T-cell (primary cell): ENCODE measurements at regions not wholly inside any gene's neighbourhood (a gene's known extent, or its start where the extent isn't known, plus 50 kb on each side); places are given as distances from the start of the nearest gene placed in this dataset.

Source experiments
- ATAC-seq, 4 experiments: fragments of 200-7000 bp in 3 of 4; fragments of 150-1000 bp in 1 of 4; cut with Tn5 transposase; replicated peaks in 1 of 4; 1 replicate in 3 of 4; 2 replicates in 1 of 4; pipeline ENCODE4 v1.10.0; 2021; ENCODE audit warnings: moderate library complexity in 3 of 4, mild to moderate bottlenecking in 2 of 4, moderate number of reproducible peaks in 1 of 4
- CTCF ChIA-PET, 2 donors: fragments of 300-600 bp; sonication (Branson Sonifier 250); formaldehyde crosslinking; loops; one replicate each; lab custom pipeline; 2022; ENCODE audit warnings: antibody characterized with exemption in 2 of 2; lab: Charles Lee
- POLR2A ChIA-PET, 2 donors: fragments of 300-600 bp; sonication (Branson Sonifier 250); formaldehyde crosslinking; loops; one replicate each; lab custom pipeline; 2022; ENCODE audit warnings: antibody characterized with exemption in 2 of 2; lab: Charles Lee
- DNase-seq, 35 experiments: peaks; one replicate each; pipeline versions ENCODE4 v3.0.0 to v3.0.0-alpha.2; 2013 to 2023
- H3K27ac ChIP-seq: one replicate; pipeline ENCODE4 v1.5.1; 2013; ENCODE audit warnings: low read length
- H3K27me3 ChIP-seq, 2 experiments: replicated peaks in 1 of 2; 1 replicate in 1 of 2; 2 replicates in 1 of 2; pipeline versions ENCODE4 v1.6.1 to v1.7.0; 2013; ENCODE audit warnings: low read length in 1 of 2, mixed read lengths in 1 of 2; ENCODE audit not compliant: control insufficient read depth in 2 of 2, insufficient read depth in 2 of 2; ENCODE audit errors: extremely low read depth in 1 of 2
- H3K36me3 ChIP-seq, 2 donors: 1 replicate in 1 of 2; 2 replicates in 1 of 2; pipeline versions ENCODE4 v1.6.1 to v1.7.0; 2013; ENCODE audit warnings: low read length in 1 of 2; ENCODE audit not compliant: control insufficient read depth in 2 of 2, insufficient read depth in 1 of 2; ENCODE audit errors: extremely low read depth in 1 of 2
- H3K4me1 ChIP-seq, 2 experiments: 1 replicate in 1 of 2; 2 replicates in 1 of 2; pipeline versions ENCODE4 v1.6.1 to v1.7.0; 2013; ENCODE audit warnings: low read length in 2 of 2, mixed read lengths in 1 of 2; ENCODE audit not compliant: insufficient read depth in 2 of 2, control insufficient read depth in 1 of 2; ENCODE audit errors: extremely low read depth in 1 of 2
- H3K4me3 ChIP-seq, 2 donors: 1 replicate in 1 of 2; 2 replicates in 1 of 2; pipeline versions ENCODE4 v1.5.1 to v1.7.0; 2013; ENCODE audit warnings: mild to moderate bottlenecking in 2 of 2, low read length in 1 of 2, moderate library complexity in 1 of 2; ENCODE audit not compliant: control insufficient read depth in 1 of 2; ENCODE audit errors: extremely low read depth in 1 of 2
- H3K9me3 ChIP-seq: 2 replicates; pipeline ENCODE4 v1.7.0; 2013
- H3K27ac Mint-ChIP-seq, 2 donors: one replicate each; pipeline ENCODE4 v1.8.0; 2020 to 2021; ENCODE audit warnings: mild to moderate bottlenecking in 2 of 2, mixed read lengths in 2 of 2
- H3K27me3 Mint-ChIP-seq, 2 donors: one replicate each; pipeline ENCODE4 v1.8.0; 2021 to 2022; ENCODE audit warnings: mixed read lengths in 2 of 2
- H3K36me3 Mint-ChIP-seq: one replicate; pipeline ENCODE4 v1.8.0; 2021; ENCODE audit warnings: mixed read lengths
- H3K4me1 Mint-ChIP-seq, 3 donors: one replicate each; pipeline ENCODE4 v1.8.0; 2020 to 2022; ENCODE audit warnings: mixed read lengths in 3 of 3, mild to moderate bottlenecking in 1 of 3
- H3K4me3 Mint-ChIP-seq, 3 donors: one replicate each; pipeline ENCODE4 v1.8.0; 2020 to 2022; ENCODE audit warnings: mild to moderate bottlenecking in 3 of 3, mixed read lengths in 3 of 3, moderate library complexity in 3 of 3
- H3K9me3 Mint-ChIP-seq, 3 donors: one replicate each; pipeline ENCODE4 v1.8.0; 2020 to 2022; ENCODE audit warnings: mixed read lengths in 3 of 3
- WGBS: methylation state at CpG from one replicate; pipeline ENCODE4 v1.1.5; 2013; ENCODE audit warnings: missing lambda C conversion rate; ENCODE audit not compliant: insufficient coverage; 5-methylcytosine and 5-hydroxymethylcytosine counted together

- no peak overlapping the region for H3K27ac ChIP-seq
- Mint-ChIP-seq H3K4me3 (no peak overlapping the region), H3K4me1 (peaks cover 21 to 26% (median 23%) of the 10 kb centered on the region in 3 donors), H3K27me3 (no peaks in the 10 kb centered on the region), H3K36me3 (no peaks in the 10 kb centered on the region), H3K9me3 (no peaks in the 10 kb centered on the region), H3K27ac (no peak overlapping the region)
- H3K9me3 ChIP-seq = no peaks in the 10 kb centered on the region
- peaks cover 10 to 13% of the 10 kb centered on the region in 2 experiments for H3K4me1 ChIP-seq
- WGBS = 100% methylated on average over 1 of the region's 10 CpGs
- CTCF ChIA-PET = no interaction called here
- ATAC-seq = no peak
- DNase-seq = no peak
- POLR2A ChIA-PET = no interaction called here
- no peaks in the 10 kb centered on the region for H3K27me3 ChIP-seq
- H3K36me3 ChIP-seq = no peaks in the 10 kb centered on the region
- H3K4me3 ChIP-seq = no peak overlapping the region
These were observed 83.5 kb upstream of the CPO start for GRCh38 chr2:206855585-206856433.

- peaks cover 10 to 13% of the 10 kb centered on the region in 2 experiments for H3K4me1 ChIP-seq
- POLR2A ChIA-PET = no interaction called here
- Mint-ChIP-seq H3K4me3 (no peak overlapping the region), H3K4me1 (peaks cover 21 to 26% (median 23%) of the 10 kb centered on the region in 3 donors), H3K27me3 (no peaks in the 10 kb centered on the region), H3K27ac (no peak overlapping the region), H3K36me3 (no peaks in the 10 kb centered on the region), H3K9me3 (no peaks in the 10 kb centered on the region)
- H3K36me3 ChIP-seq = no peaks in the 10 kb centered on the region
- H3K9me3 ChIP-seq = no peaks in the 10 kb centered on the region
- DNase-seq (no peak), ATAC-seq (no peak)
- no peak overlapping the region for H3K4me3 ChIP-seq
- CTCF ChIA-PET = no interaction called here
- no peak overlapping the region for H3K27ac ChIP-seq
- H3K27me3 ChIP-seq = no peaks in the 10 kb centered on the region
These were observed 82.8 kb upstream of the CPO start for GRCh38 chr2:206856513-206856912.

- Mint-ChIP-seq H3K27ac (peak overlapping the region; percentile 82 to 95), H3K27me3 (no peaks in the 10 kb centered on the region), H3K36me3 (no peaks in the 10 kb centered on the region), H3K4me1 (peaks cover 21 to 26% (median 23%) of the 10 kb centered on the region in 3 donors), H3K9me3 (no peaks in the 10 kb centered on the region), H3K4me3 (peak overlapping the region; percentile 60 to 83 (median 66))
- H3K27ac ChIP-seq = peak overlapping the region; percentile 57
- H3K9me3 ChIP-seq = no peaks in the 10 kb centered on the region
- DNase-seq (peak in 3 of 35 experiments; percentile 0 to 2 (median 0)), ATAC-seq (peak in 1 of 4 experiments; percentile 8)
- POLR2A ChIA-PET = no interaction called here
- no peaks in the 10 kb centered on the region for H3K27me3 ChIP-seq
- CTCF ChIA-PET = no interaction called here
- peaks cover 10 to 13% of the 10 kb centered on the region in 2 experiments for H3K4me1 ChIP-seq
- no peak overlapping the region for H3K4me3 ChIP-seq
- no peaks in the 10 kb centered on the region for H3K36me3 ChIP-seq
- WGBS = 29% methylated on average over 1 of the region's 4 CpGs
These were observed 80.5 kb upstream of the CPO start for GRCh38 chr2:206858687-206859329.

GRCh38 chr2:206859330-206859739, 80.0 kb upstream of the CPO start:
- DNase-seq (peak in 20 of 35 experiments; percentile 1 to 50 (median 10)), ATAC-seq (peak; percentile 74 to 90 (median 87))
- Mint-ChIP-seq H3K9me3 (no peaks in the 10 kb centered on the region), H3K27me3 (no peaks in the 10 kb centered on the region), H3K27ac (peak overlapping the region; percentile 82 to 95), H3K36me3 (no peaks in the 10 kb centered on the region), H3K4me3 (peak overlapping the region; percentile 60 to 83 (median 66)), H3K4me1 (peaks cover 21 to 26% (median 23%) of the 10 kb centered on the region in 3 donors)
- ChIA-PET CTCF (no interaction called here), POLR2A (no interaction called here)
- H3K27me3 ChIP-seq = no peaks in the 10 kb centered on the region
- peaks cover 10 to 13% of the 10 kb centered on the region in 2 experiments for H3K4me1 ChIP-seq
- no peaks in the 10 kb centered on the region for H3K9me3 ChIP-seq
- peak overlapping the region in 1 of 2 donors; percentile 45 for H3K4me3 ChIP-seq
- peak overlapping the region; percentile 57 for H3K27ac ChIP-seq
- H3K36me3 ChIP-seq = no peaks in the 10 kb centered on the region
- WGBS = 40% methylated on average over 4 of the region's 5 CpGs

GRCh38 chr2:206863196-206863595, 76.1 kb upstream of the CPO start:
- Histone ChIP-seq H3K9me3 (no peaks in the 10 kb centered on the region), H3K27me3 (no peaks in the 10 kb centered on the region), H3K36me3 (no peaks in the 10 kb centered on the region), H3K4me1 (peaks cover 10 to 13% of the 10 kb centered on the region in 2 experiments), H3K27ac (no peak overlapping the region), H3K4me3 (no peak overlapping the region)
- Mint-ChIP-seq H3K9me3 (no peaks in the 10 kb centered on the region), H3K27me3 (no peaks in the 10 kb centered on the region), H3K4me1 (peaks cover 16 to 21% (median 17%) of the 10 kb centered on the region in 3 donors), H3K4me3 (no peak overlapping the region), H3K27ac (no peak overlapping the region), H3K36me3 (peaks cover 4% of the 10 kb centered on the region)
- ATAC-seq (no peak), DNase-seq (no peak)
- WGBS = 93% methylated on average over 3 of the region's 3 CpGs
- ChIA-PET POLR2A (no interaction called here), CTCF (interaction anchor here in 1 of 2 donors (0.5 kb wide), 1 partner anchor 9 kb away, joined by 3 read pairs; no protein-coding TSS in a partner anchor)

GRCh38 chr2:206863716-206864115, 75.6 kb upstream of the CPO start:
- POLR2A ChIA-PET = no interaction called here
- ATAC-seq = no peak
- H3K9me3 ChIP-seq = no peaks in the 10 kb centered on the region
- peaks cover 4% of the 10 kb centered on the region for H3K36me3 Mint-ChIP-seq
- no peaks in the 10 kb centered on the region for H3K27me3 Mint-ChIP-seq
- CTCF ChIA-PET = no interaction called here
- no peak overlapping the region for H3K4me3 ChIP-seq
- 89% methylated on average over 3 of the region's 4 CpGs for WGBS
- no peaks in the 10 kb centered on the region for H3K27me3 ChIP-seq
- peaks cover 7 to 9% of the 10 kb centered on the region in 2 experiments for H3K4me1 ChIP-seq
- no peak overlapping the region for H3K27ac Mint-ChIP-seq
- H3K27ac ChIP-seq = no peak overlapping the region
- DNase-seq = no peak
- H3K9me3 Mint-ChIP-seq = no peaks in the 10 kb centered on the region
- peaks cover 11 to 16% (median 12%) of the 10 kb centered on the region in 3 donors for H3K4me1 Mint-ChIP-seq
- H3K4me3 Mint-ChIP-seq = no peak overlapping the region
- H3K36me3 ChIP-seq = no peaks in the 10 kb centered on the region
